Fibroblast of lung (primary cell): ENCODE measurements at regions not wholly inside any gene's neighbourhood (a gene's known extent, or its start where the extent isn't known, plus 50 kb on each side); places are given as distances from the start of the nearest gene placed in this dataset.

Experiments
- DNase-seq, 2 donors: peaks; one replicate each; pipeline versions ENCODE4 v3.0.0 to v3.0.0-alpha.2; 2010; ENCODE audit warnings: low read depth in 2 of 2
- H2AFZ ChIP-seq: 2 replicates; pipeline ENCODE4 v1.5.1; 2012; ENCODE audit warnings: low read length, control low read depth, inconsistent platforms
- H3K27ac ChIP-seq: 2 replicates; pipeline ENCODE4 v1.5.1; 2011; ENCODE audit warnings: low read length, control low read depth; ENCODE audit not compliant: insufficient read depth
- H3K27me3 ChIP-seq: 2 replicates; pipeline ENCODE4 v1.5.1; 2011; ENCODE audit warnings: mild to moderate bottlenecking, low read length; ENCODE audit not compliant: control insufficient read depth, insufficient read depth
- H3K36me3 ChIP-seq: 2 replicates; pipeline ENCODE4 v1.5.1; 2011; ENCODE audit warnings: low read length; ENCODE audit not compliant: control insufficient read depth, insufficient read depth
- H3K4me1 ChIP-seq: 2 replicates; pipeline ENCODE4 v1.5.1; 2011; ENCODE audit warnings: low read length; ENCODE audit not compliant: control insufficient read depth, insufficient read depth; ENCODE audit errors: extremely low read depth
- H3K4me2 ChIP-seq: 2 replicates; pipeline ENCODE4 v1.5.1; 2011; ENCODE audit warnings: low read length, control low read depth; ENCODE audit not compliant: insufficient read depth; ENCODE audit errors: extremely low read depth
- H3K4me3 ChIP-seq, 4 experiments: fragments of 200-600 bp in 1 of 4; sonication (generic) in 1 of 4; replicated peaks in 1 of 4; 2 replicates each; pipeline ENCODE4 v1.5.1; 2011 to 2016; ENCODE audit warnings: low read length in 4 of 4, low read depth in 3 of 4, mild to moderate bottlenecking in 3 of 4, control low read depth in 2 of 4, inconsistent platforms in 1 of 4, mixed read lengths in 1 of 4; ENCODE audit not compliant: insufficient read depth in 1 of 4; ENCODE audit errors: control extremely low read depth in 1 of 4
- H3K79me2 ChIP-seq: 2 replicates; pipeline ENCODE4 v1.5.1; 2012; ENCODE audit warnings: mild to moderate bottlenecking, low read length, inconsistent platforms; ENCODE audit not compliant: control insufficient read depth, insufficient read depth
- H3K9ac ChIP-seq: 2 replicates; pipeline ENCODE4 v1.5.1; 2011; ENCODE audit warnings: mild to moderate bottlenecking, low read length, control low read depth; ENCODE audit not compliant: insufficient read depth
- H3K9me3 ChIP-seq: 2 replicates; pipeline ENCODE4 v1.5.1; 2012; ENCODE audit warnings: low read depth, low read length; ENCODE audit not compliant: control insufficient read depth, insufficient read depth
- H4K20me1 ChIP-seq: 2 replicates; pipeline ENCODE4 v1.5.1; 2011; ENCODE audit warnings: low read length; ENCODE audit not compliant: control insufficient read depth, insufficient read depth; ENCODE audit errors: extremely low read depth
- CTCF ChIP-seq, 2 donors: IDR thresholded peaks in 1 of 2; conservative IDR thresholded peaks in 1 of 2; 1 replicate in 1 of 2; 2 replicates in 1 of 2; pipeline ENCODE4 v1.5.1; 2011 to 2012; ENCODE audit warnings: low read length in 2 of 2, control low read depth in 1 of 2, inconsistent platforms in 1 of 2, low read depth in 1 of 2, mild to moderate bottlenecking in 1 of 2
- EZH2 ChIP-seq: IDR thresholded peaks from 2 replicates; pipeline ENCODE4 v1.5.1; 2012; ENCODE audit warnings: low read length, control low read depth, mild to moderate bottlenecking; ENCODE audit errors: missing control alignments

GRCh38 chr3:72281551-72281950 is 496.6 kb upstream of the PROK2 start:
- H3K36me3 ChIP-seq: no peaks in the 10 kb centered on the region
- no peaks in the 10 kb centered on the region for H3K4me1 ChIP-seq
- H3K27ac ChIP-seq: no peak overlapping the region
- H3K4me3 ChIP-seq: no peak overlapping the region
- H3K9me3 ChIP-seq: no peaks in the 10 kb centered on the region
- no peaks in the 10 kb centered on the region for H3K79me2 ChIP-seq
- no peaks in the 10 kb centered on the region for H4K20me1 ChIP-seq
- no peak overlapping the region for H2AFZ ChIP-seq
- TF ChIP-seq CTCF (conservative IDR thresholded peaks at IDR 0.05 in 1 of 2, IDR thresholded peaks at IDR 0.05 in 1 of 2; ENCODE audit: low read depth in 1 of 2, low read length in 2 of 2): no peak
- DNase-seq: no peak
- no peak overlapping the region for H3K9ac ChIP-seq
- H3K4me2 ChIP-seq: no peak overlapping the region
- H3K27me3 ChIP-seq: peaks cover 28% of the 10 kb centered on the region

- no peak for TF ChIP-seq CTCF (conservative IDR thresholded peaks at IDR 0.05 in 1 of 2, IDR thresholded peaks at IDR 0.05 in 1 of 2; ENCODE audit: low read depth in 1 of 2, low read length in 2 of 2)
- no peak for TF ChIP-seq EZH2
- Histone ChIP-seq H3K27me3 (peaks cover 24% of the 10 kb centered on the region), H3K27ac (no peak overlapping the region), H3K9ac (no peak overlapping the region), H3K36me3 (no peaks in the 10 kb centered on the region), H3K9me3 (no peaks in the 10 kb centered on the region), H3K4me3 (no peak overlapping the region), H2AFZ (no peak overlapping the region), H3K4me2 (no peak overlapping the region), H3K79me2 (no peaks in the 10 kb centered on the region), H3K4me1 (no peaks in the 10 kb centered on the region), H4K20me1 (no peaks in the 10 kb centered on the region)
- DNase-seq: no peak
Observed at GRCh38 chr3:72280876-72281275, 495.9 kb upstream of the PROK2 start.

GRCh38 chr3:72279631-72280041 is 494.7 kb upstream of the PROK2 start:
- Histone ChIP-seq H3K79me2 (no peaks in the 10 kb centered on the region), H3K4me1 (peaks cover 4% of the 10 kb centered on the region), H3K4me2 (no peak overlapping the region), H3K27me3 (peaks cover 23% of the 10 kb centered on the region), H3K9me3 (no peaks in the 10 kb centered on the region), H3K4me3 (no peak overlapping the region), H3K36me3 (no peaks in the 10 kb centered on the region), H2AFZ (no peak overlapping the region), H3K9ac (no peak overlapping the region), H4K20me1 (no peaks in the 10 kb centered on the region), H3K27ac (no peak overlapping the region)
- no peak for TF ChIP-seq CTCF (conservative IDR thresholded peaks at IDR 0.05 in 1 of 2, IDR thresholded peaks at IDR 0.05 in 1 of 2; ENCODE audit: low read depth in 1 of 2, low read length in 2 of 2)
- TF ChIP-seq EZH2: no peak
- peak in 1 of 2 donors; percentile 11 for DNase-seq
